ENCODE measurements at regions not wholly inside any gene's neighbourhood (a gene's known extent, or its start where the extent isn't known, plus 50 kb on each side); places are given as distances from the start of the nearest gene placed in this dataset.

- no peak for TF ChIP-seq MXI1 (IDR thresholded peaks at IDR 0.05; ENCODE audit: borderline replicate concordance, low read depth, low read length)
- TF ChIP-seq, protein P1, sequence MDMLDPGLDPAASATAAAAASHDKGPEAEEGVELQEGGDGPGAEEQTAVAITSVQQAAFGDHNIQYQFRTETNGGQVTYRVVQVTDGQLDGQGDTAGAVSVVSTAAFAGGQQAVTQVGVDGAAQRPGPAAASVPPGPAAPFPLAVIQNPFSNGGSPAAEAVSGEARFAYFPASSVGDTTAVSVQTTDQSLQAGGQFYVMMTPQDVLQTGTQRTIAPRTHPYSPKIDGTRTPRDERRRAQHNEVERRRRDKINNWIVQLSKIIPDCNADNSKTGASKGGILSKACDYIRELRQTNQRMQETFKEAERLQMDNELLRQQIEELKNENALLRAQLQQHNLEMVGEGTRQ (IDR thresholded peaks at IDR 0.05; ENCODE audit: low read depth, low read length) = no peak
- no peak for TF ChIP-seq MAZ (IDR thresholded peaks at IDR 0.05; ENCODE audit: borderline replicate concordance, low read depth, low read length)
Measured at GRCh38 chr3:11099306-11099705, 55.0 kb upstream of the HRH1 start (continued).
